ENCODE measurements at regions not wholly inside any gene's neighbourhood (a gene's known extent, or its start where the extent isn't known, plus 50 kb on each side); places are given as distances from the start of the nearest gene placed in this dataset.

DNA sequence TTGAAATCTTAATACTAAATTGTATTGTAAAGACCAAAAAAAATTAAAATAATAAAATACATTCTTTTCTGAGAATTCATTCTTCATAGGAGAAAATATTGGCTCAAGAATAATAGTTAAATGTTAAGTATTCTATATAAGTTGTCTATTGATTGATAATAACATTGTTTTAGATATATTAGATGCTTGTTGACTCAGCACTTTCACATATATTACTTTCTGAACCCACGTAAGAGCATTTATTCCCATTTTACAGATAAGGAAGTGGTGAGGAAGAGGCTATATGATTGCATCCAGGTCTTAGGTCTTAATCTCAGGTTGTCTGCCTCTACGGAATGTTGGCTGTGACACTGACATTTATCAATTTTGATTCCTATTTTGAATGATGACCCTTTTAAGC lies 898.8 kb downstream of the TTLL7 start:
- Histone ChIP-seq H3K9me3 (ENCODE audit: low read depth) (no peaks in the 10 kb centered on the region), H3K4me1 (ENCODE audit: low read depth) (peaks cover 37% of the 10 kb centered on the region), H3K27ac (no peak overlapping the region), H3K4me3 (no peak overlapping the region), H3K27me3 (no peaks in the 10 kb centered on the region), H3K36me3 (no peaks in the 10 kb centered on the region)
- no peak for DNase-seq (ENCODE audit: low read depth in 1 of 2, low spot score in 1 of 2)
- TF ChIP-seq, protein P1, sequence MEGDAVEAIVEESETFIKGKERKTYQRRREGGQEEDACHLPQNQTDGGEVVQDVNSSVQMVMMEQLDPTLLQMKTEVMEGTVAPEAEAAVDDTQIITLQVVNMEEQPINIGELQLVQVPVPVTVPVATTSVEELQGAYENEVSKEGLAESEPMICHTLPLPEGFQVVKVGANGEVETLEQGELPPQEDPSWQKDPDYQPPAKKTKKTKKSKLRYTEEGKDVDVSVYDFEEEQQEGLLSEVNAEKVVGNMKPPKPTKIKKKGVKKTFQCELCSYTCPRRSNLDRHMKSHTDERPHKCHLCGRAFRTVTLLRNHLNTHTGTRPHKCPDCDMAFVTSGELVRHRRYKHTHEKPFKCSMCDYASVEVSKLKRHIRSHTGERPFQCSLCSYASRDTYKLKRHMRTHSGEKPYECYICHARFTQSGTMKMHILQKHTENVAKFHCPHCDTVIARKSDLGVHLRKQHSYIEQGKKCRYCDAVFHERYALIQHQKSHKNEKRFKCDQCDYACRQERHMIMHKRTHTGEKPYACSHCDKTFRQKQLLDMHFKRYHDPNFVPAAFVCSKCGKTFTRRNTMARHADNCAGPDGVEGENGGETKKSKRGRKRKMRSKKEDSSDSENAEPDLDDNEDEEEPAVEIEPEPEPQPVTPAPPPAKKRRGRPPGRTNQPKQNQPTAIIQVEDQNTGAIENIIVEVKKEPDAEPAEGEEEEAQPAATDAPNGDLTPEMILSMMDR (IDR thresholded peaks at IDR 0.05; ENCODE audit: low read depth, low read length): no peak

DNA sequence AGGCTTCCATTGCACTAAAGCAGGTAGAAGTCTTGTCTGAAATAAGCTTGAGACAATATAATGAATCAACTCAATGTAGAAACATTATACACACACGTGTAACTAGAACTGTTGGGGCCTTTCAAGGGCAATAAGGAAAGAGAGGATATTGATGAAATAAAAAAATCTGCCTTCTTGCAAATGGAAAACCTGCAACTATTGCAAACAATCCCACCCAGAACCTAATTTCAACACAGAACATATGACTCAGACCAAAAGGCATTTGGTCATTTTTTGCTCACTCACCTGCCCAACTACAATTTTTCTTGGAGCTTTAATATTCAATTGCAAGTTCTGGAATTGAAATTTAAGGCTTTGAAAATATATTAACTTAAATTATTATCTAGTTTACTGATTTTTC lies 900.1 kb downstream of the TTLL7 start:
- no peaks in the 10 kb centered on the region for H3K27me3 ChIP-seq
- no peak overlapping the region for H3K27ac ChIP-seq

DNA sequence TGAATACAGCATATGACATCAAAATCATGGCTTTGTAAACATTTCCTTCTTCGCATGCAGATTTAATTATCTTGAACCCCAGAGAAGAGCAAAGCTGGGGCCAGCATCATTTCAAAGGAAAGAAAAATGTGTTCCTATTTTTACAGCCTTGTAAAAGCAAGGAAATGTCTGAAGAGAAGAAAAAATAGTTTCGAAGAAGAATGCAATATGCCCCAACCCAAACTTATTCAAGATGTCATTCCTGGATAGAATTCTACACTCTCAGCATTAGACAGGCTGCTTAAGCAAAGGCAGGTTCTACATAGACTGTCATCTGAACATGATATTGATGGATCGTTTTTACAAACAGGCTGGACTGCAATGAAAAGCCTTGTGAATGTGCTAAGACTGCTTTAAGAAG lies 900.8 kb downstream of the TTLL7 start:
- TF ChIP-seq, protein P1 (IDR thresholded peaks at IDR 0.05; ENCODE audit: low read depth, low read length): no peak
- Histone ChIP-seq H3K36me3 (no peaks in the 10 kb centered on the region), H3K4me1 (ENCODE audit: low read depth) (peaks cover 31% of the 10 kb centered on the region), H3K9me3 (ENCODE audit: low read depth) (no peaks in the 10 kb centered on the region), H3K27ac (no peak overlapping the region), H3K4me3 (no peak overlapping the region), H3K27me3 (no peaks in the 10 kb centered on the region)
- DNase-seq (ENCODE audit: low read depth in 1 of 2, low spot score in 1 of 2): no peak

More for the DNA sequence above, 900.1 kb downstream of the TTLL7 start:
- no peak for DNase-seq (ENCODE audit: low read depth in 1 of 2, low spot score in 1 of 2)
- Histone ChIP-seq H3K9me3 (ENCODE audit: low read depth) (no peaks in the 10 kb centered on the region), H3K4me1 (ENCODE audit: low read depth) (peaks cover 37% of the 10 kb centered on the region), H3K36me3 (no peaks in the 10 kb centered on the region), H3K4me3 (no peak overlapping the region)
- TF ChIP-seq, protein P1 (IDR thresholded peaks at IDR 0.05; ENCODE audit: low read depth, low read length): no peak

DNA sequence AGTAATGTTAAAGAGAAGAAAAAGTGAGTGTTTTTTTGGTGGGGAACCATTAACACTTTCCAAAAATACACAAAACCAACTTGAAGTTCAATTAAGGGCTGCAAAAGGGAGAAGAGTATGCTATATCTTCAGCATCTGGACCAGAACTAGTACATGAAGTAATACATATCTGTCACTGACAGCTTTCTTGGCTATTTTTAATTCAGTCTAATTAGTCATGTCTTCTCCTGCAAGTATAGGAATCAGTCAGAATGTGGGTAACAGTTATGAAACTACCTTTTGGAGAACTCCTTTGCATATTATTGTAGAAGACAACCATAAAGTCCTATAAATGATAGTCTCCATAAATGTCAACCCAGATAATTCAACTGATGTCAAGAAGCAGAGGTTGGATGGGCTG lies 901.2 kb downstream of the TTLL7 start:
- Histone ChIP-seq H3K27ac (no peak overlapping the region), H3K27me3 (no peaks in the 10 kb centered on the region), H3K4me3 (no peak overlapping the region), H3K4me1 (ENCODE audit: low read depth) (peaks cover 27% of the 10 kb centered on the region), H3K36me3 (no peaks in the 10 kb centered on the region), H3K9me3 (ENCODE audit: low read depth) (no peaks in the 10 kb centered on the region)
- TF ChIP-seq, protein P1 (IDR thresholded peaks at IDR 0.05; ENCODE audit: low read depth, low read length): no peak
- DNase-seq (ENCODE audit: low read depth in 1 of 2, low spot score in 1 of 2): no peak

DNA sequence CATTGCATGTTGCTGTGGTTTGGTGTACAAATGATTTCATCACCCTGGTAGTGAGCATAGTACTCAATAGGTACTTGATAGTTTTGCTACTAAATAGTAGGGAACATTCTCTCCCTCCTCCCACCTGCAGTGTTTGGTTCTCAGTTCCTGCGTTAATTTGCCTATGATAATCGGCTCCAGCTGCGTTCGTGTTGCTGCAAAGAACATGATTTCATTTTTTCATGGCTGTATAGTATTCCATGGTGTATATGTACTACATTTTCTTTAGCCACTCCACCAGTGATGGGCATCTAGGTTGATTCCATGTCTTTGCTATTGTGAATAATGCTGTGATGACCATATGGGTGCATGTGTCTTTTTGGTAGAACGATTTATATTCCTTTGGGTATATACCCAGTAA lies 903.4 kb downstream of the TTLL7 start:
- Histone ChIP-seq H3K4me3 (no peak overlapping the region), H3K27me3 (no peaks in the 10 kb centered on the region), H3K9me3 (ENCODE audit: low read depth) (no peaks in the 10 kb centered on the region), H3K36me3 (no peaks in the 10 kb centered on the region), H3K27ac (no peak overlapping the region), H3K4me1 (ENCODE audit: low read depth) (peaks cover 12% of the 10 kb centered on the region)
- TF ChIP-seq, protein P1 (IDR thresholded peaks at IDR 0.05; ENCODE audit: low read depth, low read length): no peak
- DNase-seq (ENCODE audit: low read depth in 1 of 2, low spot score in 1 of 2): no peak

DNA sequence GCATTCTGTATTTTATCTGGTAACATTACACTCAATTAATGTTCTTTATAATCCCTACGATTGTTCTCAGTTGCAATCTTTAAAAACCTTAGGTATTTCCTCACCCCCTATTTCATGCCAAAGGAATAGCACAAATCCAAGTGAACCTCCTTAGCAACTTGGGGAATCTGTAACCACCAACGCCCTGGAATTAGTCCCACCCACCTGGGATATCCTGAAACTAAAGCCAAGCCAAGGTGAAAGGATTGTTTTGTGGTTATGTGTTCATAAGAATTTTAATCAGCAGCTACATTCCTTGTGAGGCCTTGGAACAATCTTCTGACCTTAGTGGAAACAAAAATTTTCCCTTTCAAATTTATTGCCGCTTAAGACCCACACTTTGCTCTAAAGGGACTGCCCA lies 908.7 kb downstream of the TTLL7 start:
- H3K9me3 ChIP-seq (ENCODE audit: low read depth): no peaks in the 10 kb centered on the region
- no peak overlapping the region for H3K4me3 ChIP-seq
- no peak overlapping the region for H3K27ac ChIP-seq
- DNase-seq (ENCODE audit: low read depth in 1 of 2, low spot score in 1 of 2): no peak
- H3K27me3 ChIP-seq: no peaks in the 10 kb centered on the region
- H3K4me1 ChIP-seq (ENCODE audit: low read depth): peaks cover 4% of the 10 kb centered on the region
- TF ChIP-seq, protein P1 (IDR thresholded peaks at IDR 0.05; ENCODE audit: low read depth, low read length): no peak
- no peaks in the 10 kb centered on the region for H3K36me3 ChIP-seq
